HS-27A (cell line): ENCODE measurements at regions not wholly inside any gene's neighbourhood (a gene's known extent, or its start where the extent isn't known, plus 50 kb on each side); places are given as distances from the start of the nearest gene placed in this dataset.

Source experiments
- DNase-seq: peaks from one replicate; pipeline ENCODE4 v3.0.0-alpha.2; 2012; ENCODE audit warnings: low read depth, missing footprints

- no peak for DNase-seq
Observed at GRCh38 chr3:14590569-14590968, 50.4 kb upstream of the GRIP2 start.

DNA sequence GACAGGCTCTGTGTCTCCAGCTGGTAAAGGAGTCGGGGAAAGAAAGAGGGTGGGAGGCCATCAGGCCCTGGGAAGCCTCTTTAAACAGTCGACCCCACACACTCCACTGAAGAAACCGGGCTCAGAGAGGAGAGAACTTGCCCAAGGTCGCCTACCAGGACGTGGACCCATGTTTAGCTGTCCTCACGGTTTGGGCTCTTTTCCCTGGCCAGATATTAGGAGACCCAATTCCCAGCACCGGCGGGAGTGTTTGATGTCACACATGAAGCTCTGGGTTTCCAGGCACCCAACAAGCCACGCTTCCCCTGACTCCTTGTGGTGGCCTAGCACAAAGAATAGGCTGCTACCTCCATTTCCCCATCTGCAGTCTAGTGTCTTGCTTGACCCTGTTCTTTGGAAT lies 52.2 kb upstream of the GRIP2 start:
- DNase-seq = no peak

DNA sequence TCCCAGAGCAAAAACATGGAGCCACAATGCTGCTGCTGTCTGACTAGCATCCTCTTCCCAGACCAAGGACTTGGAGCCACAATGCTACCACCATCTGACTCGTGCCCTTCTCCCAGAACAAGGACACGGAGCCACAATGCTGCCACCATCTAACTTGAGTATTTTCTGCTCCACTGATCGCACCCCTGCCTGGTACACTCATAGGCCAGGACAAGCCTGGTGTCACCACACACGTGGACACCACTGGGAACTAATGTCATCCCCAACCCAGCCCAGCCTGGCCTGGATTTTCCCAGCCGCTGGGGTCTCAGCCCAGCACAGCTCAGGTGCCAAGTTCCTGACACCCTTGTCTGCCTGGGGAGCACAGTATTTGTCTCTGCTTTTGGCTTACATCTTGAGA lies 52.7 kb upstream of the GRIP2 start:
- DNase-seq = no peak

DNA sequence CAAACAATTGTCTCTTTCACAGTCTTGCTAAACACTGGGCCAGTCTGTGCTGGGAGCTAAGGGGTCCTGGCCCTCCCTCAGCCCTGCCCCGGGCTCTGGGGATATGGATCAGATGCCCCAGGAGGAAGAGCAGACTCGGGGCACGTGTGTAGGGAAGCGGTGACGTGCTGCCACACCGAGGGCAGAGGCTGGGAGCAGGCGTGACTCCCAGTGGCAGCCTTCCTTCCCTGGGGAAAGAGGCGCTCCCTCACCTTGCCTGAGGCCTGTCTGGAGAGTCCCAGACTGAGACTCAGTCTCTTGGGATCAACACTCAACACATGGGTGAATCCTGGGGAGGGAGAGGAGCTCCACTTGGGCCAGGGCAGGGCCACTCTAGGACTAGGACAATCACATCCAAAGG lies 54.1 kb upstream of the GRIP2 start:
- DNase-seq = no peak

DNA sequence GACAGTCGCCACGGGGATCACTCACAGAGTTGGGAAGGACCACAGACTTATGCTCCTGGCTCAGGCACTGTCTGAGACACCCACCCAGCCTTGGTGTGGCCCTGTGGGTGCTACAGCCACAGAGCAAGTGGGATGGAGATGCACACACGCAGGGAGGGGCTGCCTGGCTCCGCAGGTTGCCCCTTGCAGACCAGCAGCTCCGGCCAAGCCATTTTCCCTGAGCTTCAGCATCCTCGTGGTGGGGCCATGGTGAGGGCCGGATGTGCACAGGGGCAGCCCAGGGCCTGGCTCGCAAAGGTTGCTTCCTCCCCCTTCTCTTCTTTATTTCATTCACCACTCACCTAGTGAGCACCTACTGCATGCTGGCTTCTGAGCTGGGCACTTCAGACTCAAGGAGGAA lies 55.4 kb upstream of the GRIP2 start:
- DNase-seq = no peak

- no peak for DNase-seq
Observed at GRCh38 chr3:14597266-14597665, 54.3 kb upstream of the CCDC174 start.

DNA sequence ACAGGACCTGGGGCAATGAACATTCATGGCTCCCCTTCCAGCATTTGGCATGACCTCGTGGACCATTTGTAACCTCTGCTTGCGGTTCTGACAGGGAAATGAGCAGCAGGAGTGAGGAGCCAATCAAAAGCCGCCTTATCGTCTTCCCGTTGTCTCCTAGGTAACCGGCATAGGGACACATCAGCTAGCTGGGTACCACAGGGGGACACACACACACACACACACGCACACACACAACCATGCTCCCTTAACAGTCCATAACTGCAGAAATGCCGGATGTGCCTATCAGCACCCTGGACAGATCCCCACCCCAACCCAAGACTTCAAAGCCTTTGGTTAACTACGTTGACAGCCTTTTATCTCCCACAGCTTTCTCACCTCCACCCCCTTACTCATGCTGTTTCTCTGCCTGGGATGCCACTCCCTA lies 53.4 kb upstream of the CCDC174 start:
- DNase-seq = peak; percentile 8

- no peak for DNase-seq
Observed at GRCh38 chr3:14599488-14599887, 52.1 kb upstream of the CCDC174 start.

DNA sequence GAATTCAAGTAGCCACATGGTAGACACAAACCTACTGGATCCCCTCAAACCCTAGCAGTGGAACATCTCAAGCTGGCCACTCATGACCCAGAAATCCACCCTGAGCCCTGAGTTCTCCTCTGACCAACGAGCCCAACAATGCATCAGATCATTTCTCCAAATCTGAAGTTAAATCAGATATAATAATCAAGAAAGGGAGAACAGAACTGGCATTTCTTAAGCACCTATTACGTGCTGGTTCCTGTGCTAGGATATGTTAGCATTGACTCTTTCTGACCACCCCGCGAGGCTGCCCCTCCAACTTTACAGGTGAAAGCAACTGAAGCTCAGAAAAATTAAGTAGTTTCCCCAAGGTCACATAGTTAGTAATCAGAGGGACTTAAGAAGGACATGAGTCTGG lies 51.5 kb upstream of the CCDC174 start:
- DNase-seq = no peak

DNA sequence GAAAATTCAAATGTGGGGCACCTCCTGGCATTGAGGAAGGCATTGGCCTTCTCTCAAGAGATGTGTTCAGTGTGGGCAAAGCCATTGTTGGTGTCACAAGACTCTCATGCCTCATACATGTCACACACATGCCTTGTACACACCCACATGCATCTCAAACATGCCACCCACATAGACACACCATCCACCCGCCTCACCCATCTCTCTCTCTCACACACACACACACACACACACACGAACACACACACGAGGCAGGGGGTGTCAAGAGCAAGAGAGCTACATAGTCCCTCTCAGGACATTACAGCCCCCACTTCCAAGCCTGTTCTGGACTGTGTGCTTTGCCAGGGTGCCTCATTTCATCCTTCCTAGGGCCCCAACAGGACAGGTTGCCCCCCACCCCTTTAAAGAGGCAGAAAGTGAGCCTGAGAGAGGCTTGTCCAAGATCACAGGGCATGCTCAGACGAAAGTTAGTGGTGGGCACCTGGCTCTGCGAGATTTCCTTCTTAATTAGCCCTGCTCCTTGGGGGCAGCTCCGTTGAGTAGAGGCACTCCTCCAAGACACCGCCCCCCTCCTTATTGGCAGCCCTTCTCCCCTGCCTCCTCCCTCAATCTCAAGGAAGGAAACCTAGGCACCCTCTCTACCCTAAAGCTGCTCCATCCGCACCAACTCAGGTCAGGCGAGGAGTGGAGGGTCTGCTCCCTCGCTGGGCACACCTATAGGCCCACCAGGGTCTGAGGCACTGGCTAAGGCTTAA lies 50.5 kb upstream of the CCDC174 start:
- no peak for DNase-seq

DNA sequence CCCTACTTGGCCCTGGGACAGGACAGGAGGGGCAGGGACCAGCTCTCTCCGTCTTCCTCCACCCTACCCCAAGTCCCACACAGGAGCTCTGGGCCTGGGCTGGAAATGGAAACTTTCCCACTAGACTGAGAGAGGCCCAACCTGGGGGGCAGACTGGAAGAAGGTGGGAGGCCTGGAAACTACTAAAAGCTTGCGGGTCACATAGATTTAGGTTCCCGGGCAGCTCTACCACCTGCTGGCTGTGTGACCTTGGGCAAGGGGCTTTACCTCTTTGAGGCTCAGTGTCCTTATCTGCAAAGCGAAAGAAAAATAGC lies 49.9 kb upstream of the CCDC174 start:
- DNase-seq = no peak
